GM21423 (cell line): ENCODE measurements at regions not wholly inside any gene's neighbourhood (a gene's known extent, or its start where the extent isn't known, plus 50 kb on each side); places are given as distances from the start of the nearest gene placed in this dataset.

Experiments
- ATAC-seq: cut with Tn5 transposase; IDR thresholded peaks from one replicate; pipeline ENCODE4 v1.9.1; 2021; ENCODE audit warnings: mild to moderate bottlenecking, moderate library complexity; ENCODE audit not compliant: unreplicated experiment

DNA sequence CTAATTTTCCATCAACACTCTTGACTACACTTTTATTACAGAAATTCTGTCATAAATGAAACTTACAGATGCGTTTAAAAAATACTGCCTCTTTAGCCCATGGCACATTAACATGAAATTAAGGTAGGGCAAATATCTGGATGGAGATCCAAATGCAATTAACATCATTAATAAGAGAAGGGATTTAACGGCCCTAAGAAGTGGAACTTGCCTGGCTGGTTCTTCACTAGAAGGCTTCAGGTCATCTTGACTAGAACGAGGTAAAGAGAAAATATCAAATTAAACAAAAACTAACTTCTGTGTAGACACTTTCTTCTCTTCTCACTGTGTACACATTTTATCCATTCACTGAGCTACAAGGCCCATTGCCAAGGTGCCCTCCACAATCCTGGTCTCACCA lies 1093.4 kb downstream of the EFNB2 start:
- no peak for ATAC-seq

DNA sequence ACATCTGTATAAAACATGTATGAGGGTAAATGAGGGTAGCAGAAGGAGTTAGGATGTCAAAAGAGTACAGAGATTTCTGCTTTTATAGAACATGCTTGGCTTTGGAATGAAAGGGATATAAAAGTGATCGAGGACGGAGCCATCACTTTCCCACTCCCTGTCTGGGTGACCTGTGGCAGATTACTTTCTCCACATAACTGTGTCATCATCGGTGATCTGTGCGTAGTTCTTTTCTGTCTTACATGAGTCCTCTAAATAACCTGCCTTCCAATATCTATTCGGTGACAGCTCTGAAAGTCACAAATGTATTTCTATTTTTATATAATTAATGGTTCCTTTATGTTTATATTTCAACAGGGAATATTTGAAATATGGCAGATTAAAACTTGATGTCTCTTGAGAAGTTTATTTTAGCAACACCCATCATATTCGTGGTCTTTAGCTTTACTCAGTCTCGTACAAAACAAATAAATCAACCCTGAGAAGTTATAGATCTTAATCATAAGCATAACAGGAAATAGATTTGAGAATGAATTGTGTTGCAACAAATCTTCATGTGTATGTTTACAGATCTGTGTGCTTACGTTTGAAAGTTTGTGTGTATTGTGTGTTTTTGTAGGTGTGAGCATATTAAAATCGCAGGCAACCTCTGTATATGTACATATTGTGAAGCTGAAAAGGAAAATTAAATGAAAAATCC lies 1094.3 kb downstream of the EFNB2 start:
- no peak for ATAC-seq

DNA sequence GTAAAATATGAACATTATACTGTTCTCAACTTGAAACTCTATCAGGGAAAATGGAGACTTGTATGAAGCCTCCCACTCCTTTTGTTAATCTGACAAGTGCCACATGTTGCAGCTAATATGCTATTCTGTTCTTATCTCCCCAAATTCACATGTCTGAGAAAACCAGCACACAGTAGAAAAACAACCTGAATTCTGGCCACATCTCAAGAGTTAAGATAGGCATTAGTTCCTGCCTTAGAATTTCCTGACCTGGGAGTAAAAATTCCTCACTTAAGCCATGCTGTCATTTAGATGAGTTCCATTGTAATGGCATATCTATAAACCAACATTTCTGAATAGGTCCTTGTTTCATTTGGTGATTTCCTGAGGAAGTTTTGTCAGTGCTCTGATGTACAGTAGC lies 1098.5 kb downstream of the EFNB2 start:
- ATAC-seq, result no peak

DNA sequence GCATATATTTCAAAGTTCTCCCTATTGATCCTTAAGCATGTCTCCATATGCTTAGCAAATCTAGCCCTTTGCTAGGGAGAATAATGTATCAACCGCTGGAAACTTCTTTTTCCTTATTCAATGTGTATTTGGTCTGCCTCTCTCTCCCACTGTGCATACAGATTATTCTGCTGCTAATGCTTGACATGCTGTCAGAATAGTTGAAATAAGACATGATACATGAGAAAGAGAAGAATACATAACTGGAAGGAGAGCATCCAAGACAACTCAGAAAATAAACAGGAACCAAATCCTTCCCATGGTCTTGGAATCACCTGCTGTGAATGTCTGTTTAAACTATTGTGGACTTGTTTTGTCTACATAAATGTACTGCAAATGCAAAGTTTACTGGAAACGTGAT lies 1103.0 kb downstream of the EFNB2 start:
- no peak for ATAC-seq

DNA sequence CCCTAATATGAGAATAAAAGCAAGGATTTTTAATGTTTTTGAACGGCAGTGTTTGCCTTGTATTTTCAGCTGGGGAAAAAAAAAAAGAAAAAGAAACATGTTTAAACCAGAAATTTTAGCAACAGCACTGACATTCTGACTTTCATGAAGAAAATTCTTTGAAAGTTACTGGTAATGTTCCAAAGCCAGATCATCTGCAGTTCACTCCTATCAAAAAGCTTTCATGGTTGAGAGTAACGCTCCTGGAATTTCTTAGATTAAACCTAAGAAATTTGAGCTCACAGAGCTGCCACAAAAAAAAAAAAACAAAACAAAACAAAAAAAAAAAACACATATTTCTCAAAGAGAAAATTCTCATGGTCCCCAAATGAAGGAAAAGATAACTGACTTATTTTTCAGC lies 1106.7 kb downstream of the EFNB2 start:
- no peak for ATAC-seq

DNA sequence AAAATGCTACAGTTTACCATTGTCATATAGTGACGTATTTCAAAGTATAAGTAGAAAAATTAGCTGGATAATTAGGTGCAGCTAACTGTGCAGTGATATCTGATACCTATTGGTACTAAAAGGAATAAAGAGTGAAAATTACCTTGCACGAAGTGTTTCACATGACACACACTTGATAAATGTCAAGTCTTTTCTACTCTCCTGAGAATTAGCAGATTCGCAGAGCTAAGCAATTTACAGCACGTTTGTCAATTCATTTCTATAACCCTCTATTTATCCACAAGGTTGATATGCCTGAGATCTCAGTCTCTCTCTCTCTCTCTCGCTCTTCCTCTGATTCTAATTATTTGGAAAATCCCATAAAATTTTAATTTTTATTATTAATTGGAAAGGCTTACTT lies 1109.0 kb downstream of the EFNB2 start:
- no peak for ATAC-seq

DNA sequence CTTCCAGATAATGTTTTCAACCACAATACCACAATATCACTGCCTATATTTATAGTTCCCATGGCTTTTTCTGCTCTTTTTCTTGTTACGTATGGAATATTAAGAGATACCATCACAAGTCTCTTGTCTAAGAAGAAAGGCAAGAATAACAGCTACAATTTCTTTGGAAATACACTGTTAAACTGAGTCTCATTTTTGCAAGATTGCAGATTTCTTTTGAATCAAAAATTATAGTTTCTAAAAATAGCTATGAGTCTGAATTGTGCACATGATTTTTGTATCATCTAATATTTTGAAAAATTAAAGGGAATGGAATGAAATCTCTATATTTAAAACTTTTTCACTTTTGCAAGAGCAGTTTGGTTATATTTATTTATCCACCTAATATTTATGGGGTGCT lies 1120.8 kb downstream of the EFNB2 start:
- no peak for ATAC-seq

DNA sequence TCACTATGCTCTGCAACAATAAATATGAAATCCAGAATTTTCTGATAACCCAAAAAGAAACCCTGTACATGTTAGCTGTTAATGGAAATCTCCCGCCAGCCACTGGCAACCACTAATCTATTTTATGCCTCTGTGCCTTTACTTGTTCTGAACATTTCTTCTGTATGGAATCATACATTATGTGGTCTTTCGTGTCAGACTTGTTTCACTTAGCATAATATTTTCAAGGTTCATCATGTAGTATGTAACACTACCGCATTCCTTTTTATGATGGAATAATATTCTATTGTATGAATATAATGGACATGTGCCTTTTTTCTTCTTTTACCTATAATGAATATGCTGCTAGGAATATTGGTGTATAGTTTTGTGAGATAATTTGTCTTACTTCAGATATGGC lies 1123.3 kb downstream of the EFNB2 start:
- ATAC-seq, result no peak

DNA sequence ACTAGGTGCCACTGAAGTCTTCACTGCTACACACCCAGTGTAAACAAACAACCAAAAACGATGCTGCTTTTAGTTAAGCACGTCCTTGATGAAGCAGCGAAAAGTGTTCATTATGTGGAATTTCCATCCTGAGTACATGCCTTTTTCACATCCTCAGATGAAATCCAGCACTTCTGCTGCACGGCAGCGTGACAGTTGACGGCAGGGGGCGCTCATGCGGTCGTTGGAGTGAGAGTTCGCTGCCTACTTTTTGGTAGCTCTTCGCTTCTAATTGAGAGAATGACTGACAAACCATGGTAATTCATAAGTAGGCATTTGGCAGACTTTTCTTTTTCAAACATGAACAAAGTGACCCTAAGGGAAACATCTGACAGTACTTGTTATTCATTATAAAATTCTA lies 1124.9 kb downstream of the EFNB2 start:
- ATAC-seq, result no peak

DNA sequence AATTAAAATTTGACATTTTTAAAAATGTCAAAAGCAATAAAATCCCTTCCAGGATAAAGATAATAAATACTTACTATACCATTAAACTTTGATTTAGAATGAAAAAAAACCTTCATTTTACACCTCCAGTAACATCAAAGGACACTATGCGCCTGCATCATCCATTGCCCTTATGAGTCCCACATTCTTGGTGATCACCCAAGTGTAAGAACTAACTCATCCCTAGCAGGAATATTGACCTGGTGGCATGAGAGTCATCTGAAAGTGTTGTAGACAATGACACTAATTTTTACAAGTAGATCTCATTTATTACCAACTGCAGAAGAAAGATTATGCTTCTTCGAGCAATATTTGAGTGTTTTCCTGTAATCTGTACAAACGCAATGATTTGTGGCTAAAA lies 1128.9 kb downstream of the EFNB2 start:
- no peak for ATAC-seq

DNA sequence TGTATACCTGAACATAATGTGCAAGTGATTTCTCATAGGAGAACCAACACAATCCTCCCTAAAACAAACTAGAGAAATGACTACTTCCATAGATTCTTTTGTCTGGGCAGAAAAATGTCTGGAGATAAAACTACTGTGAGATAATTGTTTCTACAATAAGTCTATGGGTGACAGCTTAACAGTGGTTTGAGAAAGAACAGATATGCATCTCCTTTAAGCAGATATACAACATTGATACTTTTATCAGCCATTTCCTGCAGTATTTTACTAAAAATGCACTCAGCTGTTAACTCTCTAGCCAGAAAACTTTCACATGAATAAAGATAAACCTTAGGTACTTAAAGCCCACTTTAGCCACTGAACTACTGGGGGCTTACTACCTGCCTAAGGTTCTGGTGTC lies 1132.4 kb downstream of the EFNB2 start:
- ATAC-seq, result no peak

DNA sequence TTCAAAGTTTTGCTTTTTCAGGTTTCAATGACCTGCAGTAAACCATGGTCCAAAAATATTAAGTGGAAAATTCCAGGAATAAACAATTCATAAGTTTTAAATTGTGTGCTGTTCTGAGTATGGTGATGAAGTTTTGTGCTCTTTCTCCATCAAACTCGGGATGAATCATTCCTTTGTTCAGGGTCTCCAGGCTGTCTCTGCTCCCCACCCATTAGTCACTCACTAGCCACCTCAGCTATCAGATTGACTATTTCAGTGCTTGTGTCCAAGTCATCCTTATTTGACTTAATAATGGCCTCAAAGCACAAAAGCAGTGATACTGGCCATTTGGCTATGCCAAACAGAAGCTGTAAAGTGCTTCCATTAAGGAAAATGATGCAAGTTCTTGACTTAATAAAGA lies 1140.4 kb downstream of the EFNB2 start:
- ATAC-seq, result no peak

DNA sequence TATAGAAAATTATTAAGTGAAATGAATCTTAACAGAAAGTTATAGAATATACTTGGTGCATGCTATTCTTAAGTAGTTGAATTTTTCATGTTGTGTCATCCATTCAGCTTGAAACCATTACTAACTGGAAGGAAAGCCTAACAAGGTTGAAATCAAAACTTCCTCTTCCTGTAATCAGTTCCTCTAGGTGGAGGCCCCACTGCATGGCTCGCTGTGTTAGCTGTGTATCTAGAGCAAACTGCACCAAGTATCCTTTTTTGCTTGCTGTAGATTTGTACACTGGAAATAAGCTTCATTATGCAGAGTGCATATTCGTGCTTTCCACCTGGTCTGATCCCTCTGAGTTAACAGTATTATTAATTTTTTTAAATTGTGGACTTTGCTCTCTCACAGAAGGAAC lies 1146.1 kb downstream of the EFNB2 start:
- ATAC-seq, result no peak

DNA sequence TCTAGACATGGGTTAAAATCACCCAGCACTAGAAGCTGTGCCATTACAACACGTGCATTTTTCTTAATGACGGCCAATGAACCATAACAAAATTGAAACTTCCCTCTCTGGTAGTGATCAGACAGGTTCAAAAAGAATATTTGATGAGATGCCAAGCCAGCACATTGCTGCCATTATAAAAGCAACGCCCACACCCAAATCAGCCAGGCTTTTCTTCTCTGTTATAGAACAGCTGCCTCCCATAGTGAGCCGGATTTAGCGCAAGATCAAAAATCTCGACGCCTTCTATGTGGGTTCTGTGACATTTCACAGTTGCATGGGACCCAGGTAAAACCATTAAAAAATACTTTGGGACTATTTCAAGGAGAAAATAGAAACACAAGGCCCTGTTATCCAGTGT lies 1158.0 kb downstream of the EFNB2 start:
- no peak for ATAC-seq

DNA sequence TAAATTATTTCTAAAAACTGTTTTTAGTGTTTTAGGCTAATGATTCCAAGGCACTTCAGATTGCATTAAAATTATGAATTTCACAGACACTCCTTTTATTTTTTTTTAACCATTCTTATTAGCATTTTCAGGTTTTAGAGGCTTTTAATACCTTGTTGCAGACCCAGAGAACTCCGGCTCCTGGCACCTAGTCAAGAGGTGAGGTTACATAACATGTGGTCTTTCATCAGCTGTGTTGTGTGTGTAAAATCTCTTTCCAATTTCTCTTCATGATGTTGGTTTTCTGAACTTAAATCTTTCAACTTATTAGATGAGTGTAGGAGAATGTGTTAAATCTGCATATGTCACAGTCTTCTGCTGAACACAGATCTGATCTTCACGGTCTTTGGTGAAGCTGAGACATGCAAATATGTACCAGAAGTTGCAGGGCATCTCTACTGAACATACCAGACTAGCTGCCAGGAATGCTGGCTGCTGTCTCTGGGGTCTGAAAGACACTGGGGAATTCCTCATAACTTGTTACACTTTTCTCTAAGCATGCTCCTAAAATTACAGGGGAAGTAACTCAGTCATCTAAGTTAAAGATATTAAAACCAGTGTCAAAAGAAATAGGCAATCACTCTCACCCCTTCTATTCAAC lies 1165.3 kb downstream of the EFNB2 start:
- ATAC-seq, result no peak

DNA sequence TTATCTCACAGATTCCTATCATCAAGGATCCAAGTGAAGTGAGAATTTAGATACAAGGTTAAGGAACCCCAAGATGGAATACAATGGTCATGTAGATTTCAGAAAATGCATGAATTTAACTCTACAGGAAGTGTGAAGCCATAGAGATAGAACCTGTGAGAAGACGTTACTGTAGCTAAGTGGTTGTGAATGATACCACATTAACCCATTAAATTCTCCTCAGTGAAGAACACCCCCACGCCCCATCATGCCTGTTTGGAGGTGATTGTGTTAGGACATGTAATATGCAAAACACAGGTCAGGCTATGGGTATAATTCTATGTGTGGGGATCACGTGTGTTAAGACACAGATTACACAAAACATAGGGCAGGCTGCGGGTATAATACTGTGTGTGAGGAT lies 1166.7 kb downstream of the EFNB2 start:
- no peak for ATAC-seq

DNA sequence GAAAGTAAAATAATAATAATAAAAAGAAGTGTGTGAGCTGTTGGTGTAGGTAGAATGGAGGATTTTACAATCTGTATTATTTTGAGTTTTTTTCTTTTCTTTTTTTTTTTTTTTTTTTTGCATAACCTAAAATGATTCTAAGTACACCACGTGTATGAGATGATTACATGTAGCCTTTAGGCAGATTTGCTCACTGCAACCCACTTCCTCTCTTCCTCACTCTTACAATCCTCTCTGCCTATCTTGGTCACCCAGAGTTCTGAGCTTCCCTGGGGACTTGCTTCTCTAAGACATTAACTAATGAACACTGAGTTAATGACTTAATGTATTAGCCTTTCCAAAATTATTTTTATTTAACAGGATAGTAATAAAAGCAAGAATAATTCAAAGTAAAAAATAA lies 1169.6 kb downstream of the EFNB2 start:
- ATAC-seq, result no peak

DNA sequence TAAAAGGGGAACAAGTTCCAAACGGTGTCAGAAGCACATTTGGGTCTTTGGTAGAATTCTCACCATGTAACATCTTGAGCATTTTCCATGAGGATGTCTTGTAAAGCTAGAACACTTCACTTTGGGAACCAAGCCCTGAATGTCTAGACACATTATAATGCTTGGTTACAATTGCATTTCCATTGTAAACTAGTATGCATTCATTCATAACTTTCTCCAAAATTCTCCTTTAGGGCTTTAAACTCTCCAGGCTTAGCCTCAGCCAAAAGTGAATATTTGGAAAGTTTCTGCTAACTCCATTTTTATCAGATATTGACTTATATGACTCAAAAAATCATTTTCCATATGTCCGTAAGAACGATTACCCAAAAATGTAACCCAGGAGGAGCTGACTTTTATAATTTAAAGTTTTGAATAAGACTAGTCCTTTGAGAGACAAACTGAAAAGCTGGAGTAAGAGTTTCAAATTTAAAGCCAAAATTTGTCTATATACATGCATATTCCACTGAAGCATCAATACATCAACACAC lies 1170.4 kb downstream of the EFNB2 start:
- no peak for ATAC-seq

DNA sequence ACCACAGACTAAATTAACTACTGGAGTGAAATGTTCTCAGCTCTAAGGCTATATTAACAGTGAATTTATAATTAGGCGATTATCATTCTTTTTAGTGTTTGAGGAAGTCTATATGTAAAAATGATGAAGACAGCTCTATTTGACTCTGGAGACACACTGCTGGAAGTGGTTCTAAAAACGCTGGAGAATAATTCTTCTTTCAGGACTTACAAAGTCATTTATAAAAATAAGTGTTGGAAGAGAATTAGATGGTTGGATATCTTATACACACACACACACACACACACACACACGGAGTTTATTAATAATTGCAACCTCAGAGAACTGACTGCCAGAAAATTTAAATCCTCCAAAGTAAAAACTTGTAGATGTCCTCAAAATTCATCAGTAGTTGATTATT lies 1171.3 kb downstream of the EFNB2 start:
- no peak for ATAC-seq

DNA sequence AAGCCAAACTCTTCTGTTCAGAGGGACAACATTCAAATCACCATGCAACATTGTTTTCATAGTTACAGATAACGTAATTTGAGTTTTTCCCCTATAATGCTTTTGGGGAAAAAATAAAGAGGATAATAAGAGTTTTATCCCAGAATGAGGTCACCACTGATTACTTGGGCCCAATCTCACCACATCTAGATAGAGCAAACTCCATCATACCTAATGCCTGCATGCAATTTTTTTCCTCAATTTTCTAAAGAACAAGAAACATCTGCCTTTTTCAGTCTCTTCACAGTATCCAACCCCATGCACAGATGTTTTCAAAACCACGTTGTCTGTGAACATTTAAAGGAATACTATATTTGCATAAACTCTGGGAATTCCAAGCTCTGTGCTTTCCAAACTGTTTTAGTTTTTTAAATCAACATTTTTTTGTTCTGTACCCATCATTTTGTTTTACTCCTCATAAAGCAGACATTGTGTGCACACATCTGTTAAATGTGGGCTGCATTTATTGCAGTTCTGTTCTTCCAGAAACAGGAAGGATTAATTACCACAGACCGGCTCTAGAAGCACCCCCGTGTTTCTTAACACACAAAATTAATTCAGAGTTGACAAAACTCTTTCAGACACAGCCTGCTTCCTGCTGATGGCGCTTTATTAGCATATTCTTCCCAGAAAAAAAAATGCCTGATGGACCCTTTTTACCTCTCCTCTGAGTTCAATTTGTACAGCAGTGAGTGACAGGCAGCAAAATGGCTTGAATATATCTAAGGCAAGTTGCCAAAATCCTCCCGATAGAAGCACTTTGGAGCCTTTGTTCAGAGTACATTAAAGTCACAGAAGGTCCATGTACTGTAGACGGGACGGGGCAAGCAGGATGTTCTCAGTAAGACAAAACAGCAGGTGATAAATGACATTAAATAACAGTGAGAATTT lies 1171.9 kb downstream of the EFNB2 start:
- ATAC-seq, result no peak

DNA sequence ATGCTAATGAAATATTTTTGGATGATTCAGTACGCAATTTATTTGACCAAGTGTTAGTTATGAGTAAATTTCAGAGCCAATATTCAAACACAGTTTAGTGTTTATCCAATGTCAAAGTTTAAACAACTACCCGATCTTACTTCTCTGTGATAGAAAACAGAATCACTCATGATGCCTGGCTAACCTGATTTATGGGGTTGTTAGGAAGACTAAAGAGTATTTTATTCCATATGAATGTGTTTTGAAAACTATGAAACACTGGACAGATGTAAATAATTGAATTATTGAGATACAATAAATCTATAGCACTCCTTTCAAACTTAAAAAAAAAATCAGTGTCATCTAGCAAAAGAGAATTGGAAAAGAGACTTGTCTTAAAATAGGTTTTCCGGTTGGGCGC lies 1181.8 kb downstream of the EFNB2 start:
- ATAC-seq, result no peak
